ENCODE measurements at regions not wholly inside any gene's neighbourhood (a gene's known extent, or its start where the extent isn't known, plus 50 kb on each side); places are given as distances from the start of the nearest gene placed in this dataset.

DNA sequence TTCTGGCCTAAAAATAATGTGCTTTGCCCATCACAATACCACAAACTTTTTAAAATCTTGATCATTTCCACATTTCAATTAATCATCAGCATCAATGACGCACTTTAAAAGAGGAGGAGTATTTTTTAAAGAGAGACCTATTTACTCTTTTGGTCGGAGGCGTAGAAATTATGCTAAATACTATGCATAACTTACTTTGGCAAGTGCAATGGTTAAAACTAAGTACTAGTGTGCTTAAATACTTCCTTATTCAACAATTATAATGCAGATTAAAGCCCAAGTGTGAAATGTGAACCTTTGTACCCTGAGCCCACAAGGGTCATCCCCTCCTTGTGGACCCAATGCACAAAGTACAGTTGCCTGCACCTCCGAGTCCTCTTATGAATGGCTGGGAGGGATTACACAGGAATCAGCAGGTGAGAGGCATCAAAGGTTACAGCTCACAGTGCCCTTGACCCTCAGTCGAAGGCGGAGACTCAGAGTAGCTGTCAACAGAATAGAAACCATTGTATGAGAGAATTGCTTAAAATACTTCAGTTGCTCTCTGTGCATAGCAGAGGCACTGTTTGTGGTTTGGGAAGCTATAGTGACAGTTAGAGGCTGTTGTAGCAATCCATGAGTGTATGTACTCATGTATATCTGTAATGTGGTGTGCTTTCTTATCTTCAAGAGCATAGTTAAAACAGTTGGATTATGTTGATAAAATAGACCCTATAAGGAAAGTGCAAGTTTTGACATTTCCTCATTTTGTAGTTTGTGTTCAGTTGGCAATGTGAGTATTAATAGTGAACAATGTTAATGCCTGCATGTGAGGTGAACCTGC is 151.7 kb upstream of the ITGA4 start:
- no peak for TF ChIP-seq EZH2phosphoT487 (IDR thresholded peaks at IDR 0.05; ENCODE audit: insufficient read depth, low read depth)
- no peak for TF ChIP-seq EZH2 (IDR thresholded peaks at IDR 0.05; ENCODE audit: insufficient read depth, poor library complexity, severe bottlenecking)

All from GM23248 (cell line).